WERI-Rb-1 (cell line): ENCODE measurements at regions not wholly inside any gene's neighbourhood (a gene's known extent, or its start where the extent isn't known, plus 50 kb on each side); places are given as distances from the start of the nearest gene placed in this dataset.

Experiments
- DNase-seq: peaks from one replicate; pipeline ENCODE4 v3.0.0-alpha.2; 2020
- H3K27ac ChIP-seq: fragments of 250-450 bp; sonication (Bioruptor Pico); 2 replicates; pipeline ENCODE4 v1.5.1; 2020; ENCODE audit warnings: mild to moderate bottlenecking, moderate library complexity
- H3K27me3 ChIP-seq: fragments of 250-450 bp; sonication (Bioruptor Pico); 2 replicates; pipeline ENCODE4 v1.5.1; 2021; ENCODE audit warnings: mild to moderate bottlenecking, low read depth, moderate library complexity; ENCODE audit not compliant: insufficient read depth, severe bottlenecking
- H3K36me3 ChIP-seq: fragments of 250-450 bp; sonication (Bioruptor Pico); 2 replicates; pipeline ENCODE4 v1.5.1; 2020; ENCODE audit warnings: mild to moderate bottlenecking, moderate library complexity
- H3K4me3 ChIP-seq: 2 replicates; pipeline ENCODE4 v1.5.1; 2011; ENCODE audit warnings: low read depth, mild to moderate bottlenecking, control low read depth, low read length
- H3K9me3 ChIP-seq: fragments of 250-450 bp; sonication (Bioruptor Pico); 2 replicates; pipeline ENCODE4 v1.5.1; 2021; ENCODE audit warnings: mild to moderate bottlenecking, moderate library complexity; ENCODE audit not compliant: severe bottlenecking
- TF ChIP-seq, protein P1 (sequence below): IDR thresholded peaks from 2 replicates; pipeline ENCODE4 v1.5.1; 2011; ENCODE audit warnings: low read depth, mild to moderate bottlenecking, control low read depth, inconsistent platforms, low read length

DNA sequence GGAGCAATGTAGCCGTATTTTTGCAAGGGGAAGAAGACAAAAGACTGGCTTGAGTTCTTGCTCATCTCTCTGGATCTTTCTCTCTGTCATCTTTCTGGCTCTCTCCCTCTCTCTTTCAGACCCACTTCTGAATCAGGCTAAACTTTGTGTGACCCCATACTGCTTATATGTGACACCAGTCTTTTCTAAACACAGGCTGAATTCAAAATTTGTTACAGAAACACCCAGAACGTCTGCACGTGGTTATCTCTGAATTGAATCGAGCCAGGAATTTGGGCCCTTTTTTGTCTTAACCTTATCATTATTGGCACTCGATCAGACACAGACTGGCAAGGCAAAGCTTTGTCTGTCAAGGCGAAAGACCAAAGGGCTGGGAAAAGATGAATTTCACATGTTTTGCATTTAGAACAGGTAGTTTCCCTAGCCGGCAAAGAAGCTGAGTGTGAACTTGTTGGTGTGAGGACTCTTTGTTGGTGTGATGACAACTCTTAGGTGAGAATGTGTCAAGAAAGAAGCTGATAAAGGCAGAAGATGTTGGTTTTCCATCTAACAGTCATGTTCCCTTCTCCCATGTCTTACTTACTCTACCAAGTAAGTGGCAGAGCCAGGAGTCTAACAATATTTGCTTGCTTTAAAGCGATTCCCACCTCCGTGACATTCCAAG, 150.2 kb upstream of the RFLNA start:
- TF ChIP-seq, protein P1, sequence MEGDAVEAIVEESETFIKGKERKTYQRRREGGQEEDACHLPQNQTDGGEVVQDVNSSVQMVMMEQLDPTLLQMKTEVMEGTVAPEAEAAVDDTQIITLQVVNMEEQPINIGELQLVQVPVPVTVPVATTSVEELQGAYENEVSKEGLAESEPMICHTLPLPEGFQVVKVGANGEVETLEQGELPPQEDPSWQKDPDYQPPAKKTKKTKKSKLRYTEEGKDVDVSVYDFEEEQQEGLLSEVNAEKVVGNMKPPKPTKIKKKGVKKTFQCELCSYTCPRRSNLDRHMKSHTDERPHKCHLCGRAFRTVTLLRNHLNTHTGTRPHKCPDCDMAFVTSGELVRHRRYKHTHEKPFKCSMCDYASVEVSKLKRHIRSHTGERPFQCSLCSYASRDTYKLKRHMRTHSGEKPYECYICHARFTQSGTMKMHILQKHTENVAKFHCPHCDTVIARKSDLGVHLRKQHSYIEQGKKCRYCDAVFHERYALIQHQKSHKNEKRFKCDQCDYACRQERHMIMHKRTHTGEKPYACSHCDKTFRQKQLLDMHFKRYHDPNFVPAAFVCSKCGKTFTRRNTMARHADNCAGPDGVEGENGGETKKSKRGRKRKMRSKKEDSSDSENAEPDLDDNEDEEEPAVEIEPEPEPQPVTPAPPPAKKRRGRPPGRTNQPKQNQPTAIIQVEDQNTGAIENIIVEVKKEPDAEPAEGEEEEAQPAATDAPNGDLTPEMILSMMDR, result no peak
- H3K27me3 ChIP-seq, result no peaks in the 10 kb centered on the region
- peaks cover 8% of the 10 kb centered on the region for H3K9me3 ChIP-seq
- no peaks in the 10 kb centered on the region for H3K36me3 ChIP-seq
- no peak overlapping the region for H3K27ac ChIP-seq
- no peak for DNase-seq
- H3K4me3 ChIP-seq, result no peak overlapping the region

DNA sequence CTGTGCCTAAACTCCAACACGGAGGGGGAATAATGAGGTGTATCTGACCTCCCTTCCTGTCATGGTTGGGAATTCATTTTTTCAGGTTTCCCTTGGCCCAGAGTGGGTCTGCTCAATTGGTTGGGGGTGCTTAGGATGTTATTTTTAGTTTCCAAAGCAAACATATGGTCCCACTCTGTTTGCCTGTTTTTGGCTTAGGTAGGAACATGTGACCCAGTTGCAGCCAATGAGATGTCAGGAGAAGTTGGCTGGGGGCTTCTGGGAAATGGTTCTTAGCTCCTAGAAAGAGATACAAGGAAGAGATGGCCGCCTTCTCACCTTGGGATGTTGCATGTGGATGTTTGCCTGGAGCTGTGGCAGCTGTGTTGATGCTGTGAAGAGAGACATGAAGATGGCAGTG, 147.9 kb upstream of the RFLNA start:
- no peak overlapping the region for H3K27ac ChIP-seq
- no peak for DNase-seq
- no peaks in the 10 kb centered on the region for H3K27me3 ChIP-seq
- H3K9me3 ChIP-seq, result peaks cover 12% of the 10 kb centered on the region
- TF ChIP-seq, protein P1, result no peak
- no peak overlapping the region for H3K4me3 ChIP-seq
- H3K36me3 ChIP-seq, result no peaks in the 10 kb centered on the region

DNA sequence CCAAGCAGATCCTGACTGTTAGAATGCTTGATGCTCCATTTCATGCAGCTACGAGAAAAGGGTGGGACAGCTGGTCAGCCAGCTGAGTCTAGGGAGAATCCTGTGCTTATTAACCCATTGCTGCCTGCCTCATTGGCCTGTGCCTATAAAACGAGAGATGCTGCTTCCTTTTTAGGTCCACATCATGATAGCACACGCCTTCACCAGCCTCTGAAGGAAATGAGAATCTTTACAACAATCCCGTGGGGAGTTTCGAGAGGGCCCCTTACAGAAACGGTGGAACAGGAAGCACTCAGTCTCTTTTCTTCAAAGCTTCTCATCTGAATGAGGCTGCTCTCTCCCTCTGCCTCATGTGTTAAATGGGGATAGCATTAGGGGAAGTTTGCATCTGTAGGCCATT, 147.3 kb upstream of the RFLNA start:
- Histone ChIP-seq H3K27ac (no peak overlapping the region), H3K4me3 (no peak overlapping the region), H3K36me3 (no peaks in the 10 kb centered on the region), H3K27me3 (no peaks in the 10 kb centered on the region), H3K9me3 (peaks cover 8% of the 10 kb centered on the region)
- TF ChIP-seq, protein P1, result no peak
- DNase-seq, result no peak

DNA sequence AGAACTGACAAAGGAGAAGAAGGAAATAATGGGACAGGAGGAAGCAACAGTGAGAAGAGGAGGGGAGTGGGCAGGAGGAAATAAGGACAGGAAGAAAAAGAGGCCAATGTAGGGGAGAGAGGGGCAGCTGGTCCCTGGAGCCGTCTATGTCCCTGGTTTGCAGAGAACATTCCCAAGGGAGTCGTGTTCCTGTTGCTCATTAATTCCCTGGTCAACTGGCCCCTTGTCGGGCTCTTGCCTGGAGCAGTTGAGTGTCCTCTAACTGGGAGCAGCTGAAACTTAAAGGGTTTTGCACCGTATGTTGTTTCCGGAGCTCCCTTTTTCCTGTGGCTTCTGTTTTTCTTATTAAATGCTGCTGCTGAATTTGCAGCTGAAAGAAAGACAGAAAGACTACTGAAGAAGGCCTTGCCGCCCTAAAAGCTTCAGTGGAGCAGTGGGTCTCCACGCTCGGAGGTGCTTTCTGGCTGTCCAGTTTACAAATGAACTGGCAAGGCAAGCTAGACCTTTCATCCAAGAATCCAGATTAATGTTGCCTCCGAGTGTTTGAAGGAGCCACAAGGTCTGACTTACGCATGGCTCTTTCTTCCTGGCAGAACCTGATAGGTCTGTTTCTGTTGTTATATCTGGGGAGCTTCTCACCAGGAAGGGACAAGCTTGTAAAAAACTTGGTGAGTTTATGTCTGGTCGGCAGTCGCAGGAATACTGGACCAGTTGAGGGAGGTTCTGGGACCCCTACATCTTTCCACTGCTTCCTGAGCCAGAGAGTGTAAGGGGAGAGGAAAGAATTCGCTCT, 146.2 kb upstream of the RFLNA start:
- DNase-seq, result no peak
- Histone ChIP-seq H3K27me3 (no peaks in the 10 kb centered on the region), H3K27ac (no peak overlapping the region), H3K36me3 (no peaks in the 10 kb centered on the region), H3K4me3 (no peak overlapping the region), H3K9me3 (peaks cover 6% of the 10 kb centered on the region)
- TF ChIP-seq, protein P1, result no peak

DNA sequence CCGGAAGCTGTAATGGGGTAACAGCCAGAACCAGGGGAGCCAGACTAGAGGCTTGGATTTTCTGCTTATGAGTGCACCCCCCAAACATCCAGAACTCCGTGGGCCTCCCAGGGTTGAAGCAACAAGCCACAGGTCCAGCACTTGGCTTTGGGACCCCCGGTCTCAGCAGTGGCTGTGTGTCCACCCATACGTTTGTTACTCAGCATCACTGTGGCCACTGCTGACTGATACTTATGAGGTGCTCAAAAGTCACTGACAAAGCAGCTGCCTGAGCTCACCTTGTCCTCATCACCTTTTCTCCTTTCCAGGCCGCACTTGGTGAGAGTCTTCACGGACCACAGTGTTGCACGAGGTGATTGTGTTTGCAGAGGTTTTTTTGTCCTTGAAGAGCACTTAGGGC, 145.6 kb upstream of the RFLNA start:
- no peaks in the 10 kb centered on the region for H3K36me3 ChIP-seq
- H3K27me3 ChIP-seq, result no peaks in the 10 kb centered on the region
- no peak for DNase-seq
- TF ChIP-seq, protein P1, result no peak
- H3K27ac ChIP-seq, result no peak overlapping the region
- no peak overlapping the region for H3K4me3 ChIP-seq
- peaks cover 6% of the 10 kb centered on the region for H3K9me3 ChIP-seq
